Tibial nerve (tissue), 4 donors: ENCODE measurements at regions not wholly inside any gene's neighbourhood (a gene's known extent, or its start where the extent isn't known, plus 50 kb on each side); places are given as distances from the start of the nearest gene placed in this dataset.

ENCODE experiments used
- CTCF ChIP-seq, 5 experiments: fragments of 200-600 bp in 3 of 5; fragments of 450-650 bp in 2 of 5; sonication (generic) in 3 of 5; IDR thresholded peaks; one replicate each; pipeline ENCODE4 v1.5.1; 2016 to 2019; ENCODE audit warnings: antibody characterized with exemption in 5 of 5, mild to moderate bottlenecking in 3 of 5, moderate library complexity in 2 of 5
- EP300 ChIP-seq, 2 donors: sonication (generic); formaldehyde crosslinking; IDR thresholded peaks; one replicate each; pipeline ENCODE4 v1.6.1; 2017; ENCODE audit warnings: antibody characterized with exemption in 2 of 2, mild to moderate bottlenecking in 1 of 2
- POLR2A ChIP-seq, 2 donors: fragments of 450-650 bp; IDR thresholded peaks; one replicate each; pipeline ENCODE4 v1.6.1; 2017; ENCODE audit warnings: antibody characterized with exemption in 2 of 2, mild to moderate bottlenecking in 2 of 2, moderate library complexity in 2 of 2

- no peak for TF ChIP-seq CTCF (IDR thresholded peaks at IDR 0.05)
- no peak for TF ChIP-seq POLR2A (IDR thresholded peaks at IDR 0.05)
- TF ChIP-seq EP300 (IDR thresholded peaks at IDR 0.05), result no peak
These were observed 192.6 kb upstream of the ZEB2 start for GRCh38 chr2:144712550-144712940.
